ENCODE measurements at regions not wholly inside any gene's neighbourhood (a gene's known extent, or its start where the extent isn't known, plus 50 kb on each side); places are given as distances from the start of the nearest gene placed in this dataset.

DNA sequence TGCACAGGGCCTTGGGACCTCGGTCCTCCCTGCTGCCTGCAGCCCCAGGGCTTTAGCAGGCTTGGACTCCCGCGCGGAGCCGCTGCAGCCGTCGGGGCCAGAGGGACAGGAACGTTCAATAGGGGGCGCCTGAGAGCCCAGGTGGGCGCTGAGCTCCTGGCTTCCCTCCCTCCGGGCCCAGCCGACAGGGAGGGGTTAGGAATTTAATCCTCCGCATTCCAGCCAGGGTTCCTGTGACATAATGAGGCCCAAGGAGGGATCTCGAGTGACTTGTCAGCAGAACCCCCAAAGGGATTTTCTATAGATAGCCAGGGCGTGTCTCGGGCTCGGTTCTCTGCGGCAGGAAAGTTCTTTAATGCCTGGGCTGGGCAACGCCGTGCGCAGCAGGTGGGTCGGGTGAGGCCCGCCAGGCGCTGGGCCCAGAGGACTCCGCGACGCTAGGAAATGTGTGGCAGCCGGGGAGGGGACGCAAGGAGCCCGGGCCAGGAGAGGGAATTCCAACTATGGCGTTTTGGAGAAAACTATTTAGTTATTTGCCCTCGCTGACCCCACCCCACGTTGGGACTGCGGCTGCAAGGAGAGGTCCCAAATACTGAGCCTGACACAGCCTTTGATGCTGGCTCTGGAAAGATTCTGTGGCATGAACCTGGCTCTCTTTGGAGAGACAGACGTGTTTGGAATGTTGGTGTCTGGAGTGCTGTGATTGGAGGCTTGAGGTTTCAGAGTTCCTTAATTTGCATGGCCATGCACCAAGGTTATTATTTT is 285.2 kb upstream of the GATB start:
- no peak overlapping the region for H3K4me3 Mint-ChIP-seq
- H3K27ac Mint-ChIP-seq = no peak overlapping the region
- peaks cover 1% of the 10 kb centered on the region for H3K36me3 Mint-ChIP-seq (ENCODE audit: low read depth)
- H3K27me3 Mint-ChIP-seq (ENCODE audit: insufficient read depth) = peaks cover 1% of the 10 kb centered on the region
- no peak for DNase-seq (ENCODE audit: low spot score)
- peaks cover 8% of the 10 kb centered on the region for H3K9me3 Mint-ChIP-seq
- peaks cover 5% of the 10 kb centered on the region for H3K4me1 Mint-ChIP-seq (ENCODE audit: low read depth)
- intact Hi-C loops (cut with micrococcal nuclease) = no loop called here

DNA sequence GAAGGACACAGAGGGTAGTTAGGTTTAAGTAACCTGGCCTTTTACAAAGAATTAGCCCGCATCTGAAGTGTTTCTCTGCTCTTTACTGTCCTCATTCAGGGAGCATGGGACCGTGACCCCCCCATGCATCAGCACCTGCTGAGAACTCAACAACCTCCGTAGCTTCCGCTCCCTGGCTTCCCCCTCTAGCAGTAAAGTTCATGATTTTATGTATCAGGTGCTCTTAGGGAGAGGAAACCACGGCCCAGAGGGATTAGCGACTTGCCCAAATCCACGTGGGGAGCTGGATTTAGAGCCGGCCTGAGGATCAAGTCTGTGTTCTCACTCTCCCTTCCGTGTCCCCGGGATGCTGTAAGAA is 284.6 kb upstream of the GATB start:
- intact Hi-C loops (cut with micrococcal nuclease) = no loop called here
- H3K27ac Mint-ChIP-seq = no peak overlapping the region
- H3K27me3 Mint-ChIP-seq (ENCODE audit: insufficient read depth) = peaks cover 1% of the 10 kb centered on the region
- H3K4me3 Mint-ChIP-seq = no peak overlapping the region
- peaks cover 8% of the 10 kb centered on the region for H3K9me3 Mint-ChIP-seq
- DNase-seq (ENCODE audit: low spot score) = no peak
- peaks cover 1% of the 10 kb centered on the region for H3K36me3 Mint-ChIP-seq (ENCODE audit: low read depth)
- peaks cover 5% of the 10 kb centered on the region for H3K4me1 Mint-ChIP-seq (ENCODE audit: low read depth)

DNA sequence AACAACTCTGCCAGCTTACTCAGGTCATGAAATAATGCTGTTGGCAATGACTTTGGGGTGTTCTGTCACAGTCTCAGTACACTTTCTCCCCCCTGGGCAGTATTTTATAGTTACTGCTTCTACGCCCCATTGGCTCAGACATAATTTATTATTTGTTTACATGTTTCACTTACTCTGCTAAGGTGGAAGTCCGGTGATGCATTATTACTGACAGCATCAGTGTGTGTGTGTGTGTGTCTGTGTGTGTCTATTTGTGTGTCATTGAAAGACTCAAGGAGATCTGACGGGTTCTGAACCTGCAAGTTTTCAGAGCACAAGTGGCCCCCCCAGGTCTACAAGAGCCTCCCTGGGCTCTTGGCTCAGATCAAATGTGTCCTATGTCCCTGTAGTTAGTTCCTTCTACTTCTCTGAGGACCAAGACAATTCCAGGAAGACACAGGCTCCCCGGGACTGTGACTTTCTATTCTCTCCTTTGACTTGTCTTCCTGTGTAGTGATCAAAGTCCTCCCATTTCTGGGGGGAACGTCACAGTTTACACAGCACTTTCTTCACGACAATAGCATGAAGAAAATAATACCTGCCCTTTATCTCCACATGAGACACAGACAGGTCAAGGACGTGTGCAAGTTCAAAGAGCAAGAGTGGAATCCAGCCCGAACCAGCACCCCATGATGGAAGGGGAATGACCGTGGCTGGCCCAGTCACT is 283.7 kb upstream of the GATB start:
- Mint-ChIP-seq H3K36me3 (ENCODE audit: low read depth) (peaks cover 1% of the 10 kb centered on the region), H3K9me3 (peaks cover 8% of the 10 kb centered on the region), H3K27ac (no peak overlapping the region), H3K27me3 (ENCODE audit: insufficient read depth) (peaks cover 1% of the 10 kb centered on the region), H3K4me3 (no peak overlapping the region), H3K4me1 (ENCODE audit: low read depth) (peaks cover 5% of the 10 kb centered on the region)
- intact Hi-C loops (cut with micrococcal nuclease) = no loop called here
- no peak for DNase-seq (ENCODE audit: low spot score)

DNA sequence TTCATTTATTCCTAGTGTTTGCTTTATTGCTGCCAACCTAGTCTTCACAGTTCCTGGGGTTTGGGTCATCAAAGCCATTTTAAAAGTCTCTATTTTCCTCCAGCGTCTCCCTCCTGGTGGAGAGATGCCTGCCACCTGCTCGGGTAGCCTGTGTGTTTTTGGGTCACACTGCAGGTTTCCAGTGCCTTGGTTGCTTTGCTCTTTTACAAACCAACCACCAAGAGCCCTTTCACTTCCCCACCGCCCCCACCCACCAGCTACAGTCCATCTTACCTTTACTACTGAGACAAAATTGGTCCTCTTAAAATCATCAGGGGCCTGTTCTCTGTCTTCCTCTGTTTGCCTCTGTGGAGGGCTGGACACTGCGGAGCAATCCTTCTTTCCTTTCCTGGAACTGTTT is 280.5 kb upstream of the GATB start:
- Mint-ChIP-seq H3K4me1 (ENCODE audit: low read depth) (peaks cover 5% of the 10 kb centered on the region), H3K27me3 (ENCODE audit: insufficient read depth) (peaks cover 1% of the 10 kb centered on the region), H3K36me3 (ENCODE audit: low read depth) (peaks cover 1% of the 10 kb centered on the region), H3K9me3 (peaks cover 8% of the 10 kb centered on the region), H3K4me3 (no peak overlapping the region), H3K27ac (no peak overlapping the region)
- no peak for DNase-seq (ENCODE audit: low spot score)
- intact Hi-C loops (cut with micrococcal nuclease) = no loop called here

DNA sequence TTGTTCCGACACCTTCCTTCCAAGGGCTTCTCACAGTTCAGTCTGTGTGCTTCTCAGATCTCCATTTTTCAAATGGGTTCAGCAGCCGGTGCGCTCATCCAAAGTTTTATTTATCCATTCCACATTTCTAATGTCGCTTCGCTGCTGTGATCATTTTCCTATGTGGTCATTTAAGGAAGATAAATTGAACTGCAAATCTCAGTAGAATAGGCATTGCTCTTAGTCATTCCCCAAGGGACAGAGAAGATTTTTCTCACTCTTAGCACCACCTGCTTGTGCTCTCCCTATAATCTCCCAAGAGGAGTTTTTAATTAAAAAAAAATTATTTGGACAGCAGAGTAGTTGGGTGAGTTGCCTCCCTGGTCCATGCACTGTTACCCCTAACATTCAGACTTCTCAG is 278.9 kb upstream of the GATB start:
- DNase-seq (ENCODE audit: low spot score) = no peak
- H3K4me1 Mint-ChIP-seq (ENCODE audit: low read depth) = no peaks in the 10 kb centered on the region
- H3K27ac Mint-ChIP-seq = no peak overlapping the region
- H3K27me3 Mint-ChIP-seq (ENCODE audit: insufficient read depth) = peaks cover 1% of the 10 kb centered on the region
- intact Hi-C loops (cut with micrococcal nuclease) = no loop called here
- H3K9me3 Mint-ChIP-seq = peaks cover 20% of the 10 kb centered on the region
- H3K36me3 Mint-ChIP-seq (ENCODE audit: low read depth) = peaks cover 4% of the 10 kb centered on the region
- H3K4me3 Mint-ChIP-seq = no peak overlapping the region

DNA sequence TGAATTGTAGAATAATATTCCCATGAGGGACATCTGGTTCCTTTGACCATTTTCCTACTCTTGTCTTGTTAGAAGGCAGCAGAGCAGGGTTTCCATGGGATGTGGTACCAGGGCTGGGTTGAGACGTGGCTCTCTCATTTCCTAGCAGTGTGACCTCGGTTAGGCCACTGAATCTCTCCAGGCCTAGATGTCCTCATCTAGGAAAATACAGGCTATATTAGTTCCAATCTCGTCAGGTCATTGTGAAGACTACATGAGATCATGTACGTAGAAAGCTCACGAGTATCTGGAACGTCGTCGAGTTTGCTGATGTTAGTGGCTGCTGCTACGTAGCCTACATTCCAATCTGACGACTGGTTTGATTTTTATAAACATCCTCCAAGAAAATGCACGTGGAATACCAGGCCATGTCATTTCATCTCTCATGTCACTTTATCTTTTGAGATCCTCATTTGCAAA is 278.2 kb upstream of the GATB start:
- DNase-seq (ENCODE audit: low spot score) = no peak
- Mint-ChIP-seq H3K9me3 (peaks cover 20% of the 10 kb centered on the region), H3K27me3 (ENCODE audit: insufficient read depth) (peaks cover 1% of the 10 kb centered on the region), H3K4me3 (no peak overlapping the region), H3K4me1 (ENCODE audit: low read depth) (no peaks in the 10 kb centered on the region), H3K36me3 (ENCODE audit: low read depth) (peaks cover 4% of the 10 kb centered on the region), H3K27ac (no peak overlapping the region)
- intact Hi-C loops (cut with micrococcal nuclease) = no loop called here

DNA sequence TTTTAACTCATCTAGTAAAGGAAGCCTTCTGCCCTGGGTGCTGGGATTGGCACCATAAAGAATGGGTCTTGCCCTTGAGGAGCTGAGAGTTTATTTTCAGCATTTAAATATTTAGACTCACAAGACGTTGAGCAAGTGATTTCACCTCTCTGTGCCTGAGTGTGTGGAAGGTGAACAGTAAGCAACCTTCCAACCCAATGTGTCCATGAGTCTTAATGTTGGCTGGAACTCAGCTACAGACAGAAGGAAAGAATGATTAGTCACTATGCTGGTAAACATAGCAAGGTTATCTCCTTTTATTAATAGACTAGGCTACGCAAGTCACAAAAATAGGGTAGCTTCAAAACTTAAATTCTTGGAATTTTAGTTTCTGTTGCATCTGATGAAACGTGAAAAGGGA is 277.4 kb upstream of the GATB start:
- DNase-seq (ENCODE audit: low spot score) = no peak
- peaks cover 2% of the 10 kb centered on the region for H3K36me3 Mint-ChIP-seq (ENCODE audit: low read depth)
- intact Hi-C loops (cut with micrococcal nuclease) = no loop called here

DNA sequence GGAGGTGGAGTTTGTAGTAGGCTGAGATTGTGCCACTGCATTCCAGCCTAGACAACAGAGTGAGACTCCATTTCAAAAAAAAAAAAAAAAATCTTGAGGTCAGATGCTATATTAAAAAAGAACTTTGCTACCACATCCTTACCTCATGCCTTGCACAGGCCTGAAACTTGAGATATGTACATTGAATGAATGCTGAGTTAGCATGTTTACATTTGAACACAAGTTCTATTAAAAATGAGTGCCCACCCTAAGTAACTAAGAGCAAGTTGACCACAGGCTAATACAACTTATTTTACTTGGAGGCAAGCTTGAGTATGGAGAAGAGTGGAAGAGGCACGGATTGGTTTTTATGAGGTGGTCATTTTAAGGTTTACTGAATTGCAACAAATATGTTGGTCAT is 276.6 kb upstream of the GATB start:
- DNase-seq (ENCODE audit: low spot score) = no peak
- Mint-ChIP-seq H3K36me3 (ENCODE audit: low read depth) (peaks cover 2% of the 10 kb centered on the region), H3K4me3 (no peak overlapping the region), H3K27ac (no peak overlapping the region), H3K27me3 (ENCODE audit: insufficient read depth) (peaks cover 1% of the 10 kb centered on the region), H3K4me1 (ENCODE audit: low read depth) (no peaks in the 10 kb centered on the region), H3K9me3 (peaks cover 12% of the 10 kb centered on the region)
- intact Hi-C loops (cut with micrococcal nuclease) = no loop called here

More for the DNA sequence above, 277.4 kb upstream of the GATB start:
- Mint-ChIP-seq H3K9me3 (peaks cover 17% of the 10 kb centered on the region), H3K27me3 (ENCODE audit: insufficient read depth) (peaks cover 1% of the 10 kb centered on the region), H3K27ac (no peak overlapping the region), H3K4me1 (ENCODE audit: low read depth) (no peaks in the 10 kb centered on the region), H3K4me3 (no peak overlapping the region)

DNA sequence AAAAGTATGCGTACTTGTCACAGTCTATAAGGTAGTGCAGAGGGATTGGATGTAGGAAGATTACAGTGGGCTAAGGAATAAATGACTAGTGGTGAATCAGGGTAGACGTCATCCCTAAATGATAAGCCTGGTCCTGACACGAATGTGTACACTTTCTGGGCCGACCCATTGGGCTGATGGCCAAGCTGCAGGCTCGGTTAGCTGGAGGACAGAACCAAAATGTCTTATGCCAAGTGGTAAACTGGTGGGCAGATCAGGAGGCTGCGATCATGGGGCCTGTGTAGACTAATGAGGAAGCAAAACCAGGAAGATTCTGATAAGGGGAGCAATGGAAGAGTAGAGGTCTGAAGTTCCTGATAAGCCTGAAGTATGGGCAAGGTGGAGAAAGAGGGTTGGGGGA is 272.8 kb upstream of the GATB start:
- peaks cover 12% of the 10 kb centered on the region for H3K9me3 Mint-ChIP-seq
- H3K36me3 Mint-ChIP-seq (ENCODE audit: low read depth) = peaks cover 4% of the 10 kb centered on the region
- no peak overlapping the region for H3K27ac Mint-ChIP-seq
- no peak overlapping the region for H3K4me3 Mint-ChIP-seq
- H3K4me1 Mint-ChIP-seq (ENCODE audit: low read depth) = no peaks in the 10 kb centered on the region
- no peaks in the 10 kb centered on the region for H3K27me3 Mint-ChIP-seq (ENCODE audit: insufficient read depth)
- intact Hi-C loops (cut with micrococcal nuclease) = no loop called here
- no peak for DNase-seq (ENCODE audit: low spot score)

DNA sequence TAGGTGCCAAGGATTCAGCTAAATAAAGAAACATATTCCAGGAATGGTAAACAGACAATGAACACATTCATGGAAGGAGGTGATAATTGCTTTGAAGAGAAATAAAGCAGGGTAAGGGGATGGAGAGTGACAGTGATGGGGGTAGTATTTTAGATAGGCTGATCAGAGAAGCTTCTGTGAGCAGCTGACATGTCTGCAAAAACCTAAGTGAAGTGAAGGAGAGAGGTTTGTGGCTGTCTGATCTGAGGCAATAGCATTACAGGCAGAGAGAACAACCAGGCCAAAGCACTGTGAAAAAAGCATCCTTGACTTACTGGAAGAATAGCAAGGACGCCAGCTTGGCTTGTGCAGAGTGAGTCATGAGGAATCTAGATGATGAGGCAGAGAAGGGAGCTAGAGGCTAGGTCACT is 271.9 kb upstream of the GATB start:
- peaks cover 7% of the 10 kb centered on the region for H3K36me3 Mint-ChIP-seq (ENCODE audit: low read depth)
- intact Hi-C loops (cut with micrococcal nuclease) = no loop called here

DNA sequence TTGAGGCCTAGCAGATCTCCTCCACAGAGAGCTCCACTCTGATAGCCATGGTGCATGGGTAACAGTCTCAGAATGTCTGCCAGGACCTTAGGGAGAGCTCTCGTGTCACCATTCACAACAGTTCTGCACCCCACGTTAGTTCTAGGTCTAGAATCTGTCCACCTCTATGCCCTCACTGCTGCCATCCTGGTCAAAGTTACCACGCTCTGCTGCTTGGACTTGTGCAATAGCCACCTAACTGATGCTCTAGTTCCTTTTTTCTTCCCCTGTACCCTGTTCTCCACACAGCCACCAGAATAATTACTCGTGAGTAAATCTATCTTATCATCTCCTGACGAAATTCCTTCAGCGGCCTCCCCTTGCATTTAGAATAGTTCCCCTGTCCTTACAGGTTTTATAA is 268.8 kb upstream of the GATB start:
- Mint-ChIP-seq H3K36me3 (ENCODE audit: low read depth) (peaks cover 7% of the 10 kb centered on the region), H3K4me1 (ENCODE audit: low read depth) (no peaks in the 10 kb centered on the region), H3K4me3 (no peak overlapping the region), H3K27me3 (ENCODE audit: insufficient read depth) (no peaks in the 10 kb centered on the region), H3K27ac (no peak overlapping the region), H3K9me3 (peaks cover 5% of the 10 kb centered on the region)
- no peak for DNase-seq (ENCODE audit: low spot score)
- intact Hi-C loops (cut with micrococcal nuclease) = no loop called here

More for the DNA sequence above, 271.9 kb upstream of the GATB start:
- H3K27me3 Mint-ChIP-seq (ENCODE audit: insufficient read depth) = no peaks in the 10 kb centered on the region
- DNase-seq (ENCODE audit: low spot score) = no peak
- H3K4me1 Mint-ChIP-seq (ENCODE audit: low read depth) = no peaks in the 10 kb centered on the region
- peaks cover 16% of the 10 kb centered on the region for H3K9me3 Mint-ChIP-seq
- H3K27ac Mint-ChIP-seq = no peak overlapping the region
- no peak overlapping the region for H3K4me3 Mint-ChIP-seq

DNA sequence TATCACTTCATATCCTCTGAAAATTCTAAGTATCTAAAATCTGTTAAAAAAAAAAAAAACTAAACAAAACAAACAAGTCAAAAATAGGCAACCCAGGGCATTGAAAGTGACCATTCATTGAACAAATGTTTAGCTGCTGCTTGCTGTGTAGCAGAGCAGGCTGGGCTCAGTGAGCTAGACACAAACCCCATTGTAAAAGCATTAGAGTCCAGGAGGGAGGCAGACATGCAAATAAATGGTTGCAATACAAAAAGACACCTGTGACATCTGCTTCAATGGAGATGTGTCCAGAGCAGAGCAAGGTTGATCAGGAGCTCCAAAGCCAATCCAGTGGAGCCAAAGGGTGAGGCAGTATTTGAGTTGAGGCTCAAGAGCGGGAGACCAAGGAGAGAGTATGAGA is 267.3 kb upstream of the GATB start:
- no peak for DNase-seq (ENCODE audit: low spot score)
- intact Hi-C loops (cut with micrococcal nuclease) = no loop called here
- peaks cover 7% of the 10 kb centered on the region for H3K36me3 Mint-ChIP-seq (ENCODE audit: low read depth)
- peaks cover 5% of the 10 kb centered on the region for H3K9me3 Mint-ChIP-seq
- no peak overlapping the region for H3K4me3 Mint-ChIP-seq
- H3K27me3 Mint-ChIP-seq (ENCODE audit: insufficient read depth) = no peaks in the 10 kb centered on the region
- no peak overlapping the region for H3K27ac Mint-ChIP-seq
- no peaks in the 10 kb centered on the region for H3K4me1 Mint-ChIP-seq (ENCODE audit: low read depth)

DNA sequence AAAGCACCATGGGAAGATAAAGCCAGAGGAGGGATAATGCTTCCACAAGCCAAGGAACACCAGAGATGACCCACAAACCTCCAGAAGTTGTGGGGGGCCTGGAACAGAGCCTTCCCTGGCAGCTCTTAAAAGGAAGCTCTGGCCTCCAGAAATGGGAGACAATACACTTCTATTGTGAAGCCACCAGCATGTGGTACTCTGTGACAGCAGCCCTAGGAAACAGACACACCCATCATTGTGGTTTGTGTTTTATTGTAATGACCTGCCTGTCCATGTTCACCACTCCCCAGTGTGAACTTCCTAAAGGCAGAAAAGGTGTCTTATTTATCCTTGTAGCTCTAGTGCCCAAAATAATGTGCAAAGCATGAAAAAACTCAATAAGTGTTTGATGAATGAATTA is 264.1 kb upstream of the GATB start:
- Mint-ChIP-seq H3K4me1 (ENCODE audit: low read depth) (no peaks in the 10 kb centered on the region), H3K9me3 (peaks cover 5% of the 10 kb centered on the region), H3K27ac (no peak overlapping the region), H3K4me3 (no peak overlapping the region), H3K27me3 (ENCODE audit: insufficient read depth) (no peaks in the 10 kb centered on the region), H3K36me3 (ENCODE audit: low read depth) (peaks cover 7% of the 10 kb centered on the region)
- no peak for DNase-seq (ENCODE audit: low spot score)
- intact Hi-C loops (cut with micrococcal nuclease) = no loop called here

Measured in activated T-helper 1 cell treated with anti-CD3 and anti-CD28 coated beads, Interleukin-12 subunit alpha, Interleukin-12 subunit beta, Interleukin-2, Interleukin-4 antibody, amounts not matched to agents 30 ng/mL and 10 ng/mL and 1 ng/mL, durations not matched to agents 14 hours and 24 hours and 36 hours (primary cell).